Sigmoid colon (tissue), 4 donors: ENCODE measurements at regions not wholly inside any gene's neighbourhood (a gene's known extent, or its start where the extent isn't known, plus 50 kb on each side); places are given as distances from the start of the nearest gene placed in this dataset.

Experiments used
- POLR2AphosphoS5 ChIP-seq, 4 donors: sonication (generic); formaldehyde crosslinking; IDR thresholded peaks; one replicate each; pipeline ENCODE4 v1.6.1; 2017; ENCODE audit warnings: antibody characterized with exemption in 4 of 4
- TF ChIP-seq, protein P1 (sequence below), 4 experiments: fragments of 450-650 bp in 3 of 4; fragments of 200-600 bp in 1 of 4; IDR thresholded peaks; one replicate each; pipeline ENCODE4 v1.5.1; 2016 to 2019; ENCODE audit warnings: antibody characterized with exemption in 4 of 4, mild to moderate bottlenecking in 3 of 4, moderate library complexity in 2 of 4

GRCh38 chr4:77286906-77287305 is 129.9 kb downstream of the CCNG2 start:
- TF ChIP-seq, protein P1, sequence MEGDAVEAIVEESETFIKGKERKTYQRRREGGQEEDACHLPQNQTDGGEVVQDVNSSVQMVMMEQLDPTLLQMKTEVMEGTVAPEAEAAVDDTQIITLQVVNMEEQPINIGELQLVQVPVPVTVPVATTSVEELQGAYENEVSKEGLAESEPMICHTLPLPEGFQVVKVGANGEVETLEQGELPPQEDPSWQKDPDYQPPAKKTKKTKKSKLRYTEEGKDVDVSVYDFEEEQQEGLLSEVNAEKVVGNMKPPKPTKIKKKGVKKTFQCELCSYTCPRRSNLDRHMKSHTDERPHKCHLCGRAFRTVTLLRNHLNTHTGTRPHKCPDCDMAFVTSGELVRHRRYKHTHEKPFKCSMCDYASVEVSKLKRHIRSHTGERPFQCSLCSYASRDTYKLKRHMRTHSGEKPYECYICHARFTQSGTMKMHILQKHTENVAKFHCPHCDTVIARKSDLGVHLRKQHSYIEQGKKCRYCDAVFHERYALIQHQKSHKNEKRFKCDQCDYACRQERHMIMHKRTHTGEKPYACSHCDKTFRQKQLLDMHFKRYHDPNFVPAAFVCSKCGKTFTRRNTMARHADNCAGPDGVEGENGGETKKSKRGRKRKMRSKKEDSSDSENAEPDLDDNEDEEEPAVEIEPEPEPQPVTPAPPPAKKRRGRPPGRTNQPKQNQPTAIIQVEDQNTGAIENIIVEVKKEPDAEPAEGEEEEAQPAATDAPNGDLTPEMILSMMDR (IDR thresholded peaks at IDR 0.05): no peak
- TF ChIP-seq POLR2AphosphoS5 (IDR thresholded peaks at IDR 0.05): no peak
